ENCODE measurements at regions not wholly inside any gene's neighbourhood (a gene's known extent, or its start where the extent isn't known, plus 50 kb on each side); places are given as distances from the start of the nearest gene placed in this dataset.

DNA sequence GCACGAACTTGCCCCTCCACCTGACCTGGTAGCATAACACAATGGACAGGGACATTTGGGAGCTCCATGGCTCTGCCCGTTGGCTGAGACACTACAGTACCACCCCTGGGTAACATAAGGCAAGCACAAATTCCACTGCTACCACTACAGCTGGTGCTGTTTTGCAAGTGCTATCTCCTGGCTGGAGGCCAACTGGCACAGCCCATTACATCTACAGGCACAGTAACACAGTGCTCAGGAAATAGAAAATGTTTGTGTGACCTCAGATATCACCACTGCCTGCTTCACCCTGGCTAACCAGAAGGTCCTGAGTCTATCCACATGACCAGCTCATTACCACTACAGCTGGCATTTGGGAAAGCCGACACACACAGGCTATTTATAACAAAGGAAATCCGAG, 631.1 kb upstream of the MBL2 start:
- no peaks in the 10 kb centered on the region for H3K36me3 ChIP-seq (ENCODE audit: control insufficient read depth in 1 of 2, insufficient read depth in 2 of 2, low read length in 2 of 2)
- DNase-seq (ENCODE audit: low read depth, low spot score) (no peak), ATAC-seq (no peak)
- TF ChIP-seq SIN3A (IDR thresholded peaks at IDR 0.05; ENCODE audit: low read depth): no peak
- no peak for TF ChIP-seq JUND (IDR thresholded peaks at IDR 0.05)
- TF ChIP-seq RAD21 (IDR thresholded peaks at IDR 0.05; ENCODE audit: low read depth): no peak
- no peak for TF ChIP-seq ELF1 (IDR thresholded peaks at IDR 0.05; ENCODE audit: borderline replicate concordance, low read depth)
- TF ChIP-seq EGR1 (IDR thresholded peaks at IDR 0.05; ENCODE audit: low read depth): no peak
- no peak for TF ChIP-seq SP1 (IDR thresholded peaks at IDR 0.05; ENCODE audit: low read depth)
- TF ChIP-seq, protein P1, sequence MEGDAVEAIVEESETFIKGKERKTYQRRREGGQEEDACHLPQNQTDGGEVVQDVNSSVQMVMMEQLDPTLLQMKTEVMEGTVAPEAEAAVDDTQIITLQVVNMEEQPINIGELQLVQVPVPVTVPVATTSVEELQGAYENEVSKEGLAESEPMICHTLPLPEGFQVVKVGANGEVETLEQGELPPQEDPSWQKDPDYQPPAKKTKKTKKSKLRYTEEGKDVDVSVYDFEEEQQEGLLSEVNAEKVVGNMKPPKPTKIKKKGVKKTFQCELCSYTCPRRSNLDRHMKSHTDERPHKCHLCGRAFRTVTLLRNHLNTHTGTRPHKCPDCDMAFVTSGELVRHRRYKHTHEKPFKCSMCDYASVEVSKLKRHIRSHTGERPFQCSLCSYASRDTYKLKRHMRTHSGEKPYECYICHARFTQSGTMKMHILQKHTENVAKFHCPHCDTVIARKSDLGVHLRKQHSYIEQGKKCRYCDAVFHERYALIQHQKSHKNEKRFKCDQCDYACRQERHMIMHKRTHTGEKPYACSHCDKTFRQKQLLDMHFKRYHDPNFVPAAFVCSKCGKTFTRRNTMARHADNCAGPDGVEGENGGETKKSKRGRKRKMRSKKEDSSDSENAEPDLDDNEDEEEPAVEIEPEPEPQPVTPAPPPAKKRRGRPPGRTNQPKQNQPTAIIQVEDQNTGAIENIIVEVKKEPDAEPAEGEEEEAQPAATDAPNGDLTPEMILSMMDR (IDR thresholded peaks at IDR 0.05 in 2 of 3, conservative IDR thresholded peaks at IDR 0.05 in 1 of 3; ENCODE audit: borderline replicate concordance in 1 of 3, insufficient read depth in 1 of 3, low read depth in 2 of 3, low read length in 2 of 3): no peak
- TF ChIP-seq EZH2 (IDR thresholded peaks at IDR 0.05): no peak
- ChIA-PET RAD21 (ENCODE audit: low non-redundant PET in 1 of 2, low total read pairs in 2 of 2, uncharacterized antibody in 2 of 2, unreplicated experiment in 2 of 2) (no interaction called here), CTCF (no interaction called here), POLR2A (no interaction called here)
- no peak overlapping the region for H3K27ac ChIP-seq (ENCODE audit: low read depth, low read length)
- peaks cover 0 to 28% of the 10 kb centered on the region in 2 experiments; a peak in 2 of 4 replicates for H3K9me3 ChIP-seq (ENCODE audit: control insufficient read depth in 1 of 2, insufficient read depth in 1 of 2, low read depth in 1 of 2, low read length in 2 of 2)
- intact Hi-C loops (cut with micrococcal nuclease): no loop called here
- no peak overlapping the region for H3K4me2 ChIP-seq (ENCODE audit: low read length)
- H3K9me2 ChIP-seq (ENCODE audit: insufficient read depth): no peaks in the 10 kb centered on the region
- no TSS peak for BruUV-seq (replicated peaks)
- H3K9ac ChIP-seq (ENCODE audit: low read length): no peak overlapping the region
- H2AFZ ChIP-seq (ENCODE audit: low read depth, low read length, poor library complexity, severe bottlenecking): no peak overlapping the region
- no peaks in the 10 kb centered on the region for H3K79me2 ChIP-seq (ENCODE audit: insufficient read depth, low read length)
- no peaks in the 10 kb centered on the region for H4K20me1 ChIP-seq (ENCODE audit: insufficient read depth)
- no peaks in the 10 kb centered on the region for H3K4me1 ChIP-seq (ENCODE audit: control insufficient read depth in 1 of 2, insufficient read depth in 2 of 2, low read length in 2 of 2)
- no peak overlapping the region for H3K4me3 ChIP-seq (replicated peaks in 1 of 2; ENCODE audit: low read depth in 1 of 2, low read length in 2 of 2)
- no peaks in the 10 kb centered on the region for H3K27me3 ChIP-seq (ENCODE audit: insufficient read depth, low read length)

DNA sequence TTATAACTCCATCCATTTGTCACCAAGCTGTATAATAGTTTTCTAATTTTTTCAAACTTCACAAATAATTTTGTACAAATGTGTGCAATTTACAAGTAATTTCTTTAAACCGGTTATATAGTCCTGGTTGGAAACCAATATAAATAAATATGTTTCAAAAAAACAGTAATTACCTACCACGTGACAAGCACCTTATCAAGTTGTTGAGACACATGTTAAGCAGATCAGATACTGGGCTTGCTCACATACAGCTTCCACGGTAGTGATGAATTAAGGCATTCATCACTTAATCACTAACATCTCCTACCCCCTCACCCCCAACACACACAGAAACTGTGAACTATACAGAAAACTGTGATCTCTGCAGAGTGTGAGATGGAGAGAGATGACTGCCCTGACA, 630.0 kb upstream of the MBL2 start:
- Histone ChIP-seq H3K4me2 (ENCODE audit: low read length) (no peak overlapping the region), H3K27me3 (ENCODE audit: insufficient read depth, low read length) (no peaks in the 10 kb centered on the region), H3K9ac (ENCODE audit: low read length) (no peak overlapping the region), H3K4me1 (ENCODE audit: control insufficient read depth in 1 of 2, insufficient read depth in 2 of 2, low read length in 2 of 2) (no peaks in the 10 kb centered on the region), H3K79me2 (ENCODE audit: insufficient read depth, low read length) (no peaks in the 10 kb centered on the region), H3K9me3 (ENCODE audit: control insufficient read depth in 1 of 2, insufficient read depth in 1 of 2, low read depth in 1 of 2, low read length in 2 of 2) (peaks cover 0 to 29% of the 10 kb centered on the region in 2 experiments; a peak in 2 of 4 replicates), H3K9me2 (ENCODE audit: insufficient read depth) (no peaks in the 10 kb centered on the region), H3K4me3 (replicated peaks in 1 of 2; ENCODE audit: low read depth in 1 of 2, low read length in 2 of 2) (no peak overlapping the region), H3K27ac (ENCODE audit: low read depth, low read length) (no peak overlapping the region), H2AFZ (ENCODE audit: low read depth, low read length, poor library complexity, severe bottlenecking) (no peak overlapping the region), H4K20me1 (ENCODE audit: insufficient read depth) (no peaks in the 10 kb centered on the region), H3K36me3 (ENCODE audit: control insufficient read depth in 1 of 2, insufficient read depth in 2 of 2, low read length in 2 of 2) (no peaks in the 10 kb centered on the region)
- intact Hi-C loops (cut with micrococcal nuclease): no loop called here
- ChIA-PET CTCF (no interaction called here), RAD21 (ENCODE audit: low non-redundant PET in 1 of 2, low total read pairs in 2 of 2, uncharacterized antibody in 2 of 2, unreplicated experiment in 2 of 2) (no interaction called here), POLR2A (no interaction called here)
- TF ChIP-seq EGR1 (IDR thresholded peaks at IDR 0.05; ENCODE audit: low read depth): no peak
- TF ChIP-seq ZNF274 (IDR thresholded peaks at IDR 0.05; ENCODE audit: low read depth, low read length): no peak
- no peak for TF ChIP-seq SP1 (IDR thresholded peaks at IDR 0.05; ENCODE audit: low read depth)
- TF ChIP-seq POLR2A (IDR thresholded peaks at IDR 0.05; ENCODE audit: borderline replicate concordance, extremely low read depth, insufficient read depth, insufficient read length): no peak
- no peak for TF ChIP-seq CBX3 (IDR thresholded peaks at IDR 0.05; ENCODE audit: low read depth)
- TF ChIP-seq, protein P2, sequence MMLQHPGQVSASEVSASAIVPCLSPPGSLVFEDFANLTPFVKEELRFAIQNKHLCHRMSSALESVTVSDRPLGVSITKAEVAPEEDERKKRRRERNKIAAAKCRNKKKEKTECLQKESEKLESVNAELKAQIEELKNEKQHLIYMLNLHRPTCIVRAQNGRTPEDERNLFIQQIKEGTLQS (IDR thresholded peaks at IDR 0.05): no peak
- no peak for TF ChIP-seq ELF1 (IDR thresholded peaks at IDR 0.05; ENCODE audit: borderline replicate concordance, low read depth)
- no peak for TF ChIP-seq CEBPB (IDR thresholded peaks at IDR 0.05; ENCODE audit: low read depth)
- TF ChIP-seq, protein P3, sequence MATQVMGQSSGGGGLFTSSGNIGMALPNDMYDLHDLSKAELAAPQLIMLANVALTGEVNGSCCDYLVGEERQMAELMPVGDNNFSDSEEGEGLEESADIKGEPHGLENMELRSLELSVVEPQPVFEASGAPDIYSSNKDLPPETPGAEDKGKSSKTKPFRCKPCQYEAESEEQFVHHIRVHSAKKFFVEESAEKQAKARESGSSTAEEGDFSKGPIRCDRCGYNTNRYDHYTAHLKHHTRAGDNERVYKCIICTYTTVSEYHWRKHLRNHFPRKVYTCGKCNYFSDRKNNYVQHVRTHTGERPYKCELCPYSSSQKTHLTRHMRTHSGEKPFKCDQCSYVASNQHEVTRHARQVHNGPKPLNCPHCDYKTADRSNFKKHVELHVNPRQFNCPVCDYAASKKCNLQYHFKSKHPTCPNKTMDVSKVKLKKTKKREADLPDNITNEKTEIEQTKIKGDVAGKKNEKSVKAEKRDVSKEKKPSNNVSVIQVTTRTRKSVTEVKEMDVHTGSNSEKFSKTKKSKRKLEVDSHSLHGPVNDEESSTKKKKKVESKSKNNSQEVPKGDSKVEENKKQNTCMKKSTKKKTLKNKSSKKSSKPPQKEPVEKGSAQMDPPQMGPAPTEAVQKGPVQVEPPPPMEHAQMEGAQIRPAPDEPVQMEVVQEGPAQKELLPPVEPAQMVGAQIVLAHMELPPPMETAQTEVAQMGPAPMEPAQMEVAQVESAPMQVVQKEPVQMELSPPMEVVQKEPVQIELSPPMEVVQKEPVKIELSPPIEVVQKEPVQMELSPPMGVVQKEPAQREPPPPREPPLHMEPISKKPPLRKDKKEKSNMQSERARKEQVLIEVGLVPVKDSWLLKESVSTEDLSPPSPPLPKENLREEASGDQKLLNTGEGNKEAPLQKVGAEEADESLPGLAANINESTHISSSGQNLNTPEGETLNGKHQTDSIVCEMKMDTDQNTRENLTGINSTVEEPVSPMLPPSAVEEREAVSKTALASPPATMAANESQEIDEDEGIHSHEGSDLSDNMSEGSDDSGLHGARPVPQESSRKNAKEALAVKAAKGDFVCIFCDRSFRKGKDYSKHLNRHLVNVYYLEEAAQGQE (IDR thresholded peaks at IDR 0.05; ENCODE audit: low read depth): no peak
- no peak for ATAC-seq
- no peak for DNase-seq (ENCODE audit: low read depth, low spot score)
- BruUV-seq (replicated peaks): no TSS peak
